ENCODE measurements at regions not wholly inside any gene's neighbourhood (a gene's known extent, or its start where the extent isn't known, plus 50 kb on each side); places are given as distances from the start of the nearest gene placed in this dataset.

DNA sequence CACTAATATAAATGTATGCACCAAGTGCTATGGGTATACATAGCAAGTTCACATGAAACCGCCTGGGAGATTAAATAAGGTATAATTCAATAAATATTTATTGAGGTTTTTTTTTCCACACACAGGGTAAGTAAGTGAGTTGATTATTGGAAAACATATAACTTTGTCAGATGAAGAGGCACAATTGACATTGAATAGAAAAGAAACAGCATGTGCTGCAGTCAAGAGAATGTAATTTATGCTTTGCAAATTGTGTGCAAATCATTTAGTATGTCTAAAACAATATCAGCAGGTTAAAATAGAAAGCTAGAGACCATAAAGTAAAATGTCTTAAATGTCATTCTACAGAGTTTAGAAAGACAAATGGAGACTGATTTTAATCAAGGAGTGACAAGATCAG, 560.0 kb downstream of the AMY1C start:
- TF ChIP-seq, protein P1, sequence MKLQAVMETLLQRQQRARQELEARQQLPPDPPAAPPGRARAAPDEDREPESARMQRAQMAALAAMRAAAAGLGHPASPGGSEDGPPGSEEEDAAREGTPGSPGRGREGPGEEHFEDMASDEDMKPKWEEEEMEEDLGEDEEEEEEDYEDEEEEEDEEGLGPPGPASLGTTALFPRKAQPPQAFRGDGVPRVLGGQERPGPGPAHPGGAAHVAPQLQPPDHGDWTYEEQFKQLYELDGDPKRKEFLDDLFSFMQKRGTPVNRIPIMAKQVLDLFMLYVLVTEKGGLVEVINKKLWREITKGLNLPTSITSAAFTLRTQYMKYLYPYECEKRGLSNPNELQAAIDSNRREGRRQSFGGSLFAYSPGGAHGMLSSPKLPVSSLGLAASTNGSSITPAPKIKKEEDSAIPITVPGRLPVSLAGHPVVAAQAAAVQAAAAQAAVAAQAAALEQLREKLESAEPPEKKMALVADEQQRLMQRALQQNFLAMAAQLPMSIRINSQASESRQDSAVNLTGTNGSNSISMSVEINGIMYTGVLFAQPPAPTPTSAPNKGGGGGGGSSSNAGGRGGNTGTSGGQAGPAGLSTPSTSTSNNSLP (IDR thresholded peaks at IDR 0.05; ENCODE audit: low read depth, low read length), result no peak
- TF ChIP-seq, protein P2, sequence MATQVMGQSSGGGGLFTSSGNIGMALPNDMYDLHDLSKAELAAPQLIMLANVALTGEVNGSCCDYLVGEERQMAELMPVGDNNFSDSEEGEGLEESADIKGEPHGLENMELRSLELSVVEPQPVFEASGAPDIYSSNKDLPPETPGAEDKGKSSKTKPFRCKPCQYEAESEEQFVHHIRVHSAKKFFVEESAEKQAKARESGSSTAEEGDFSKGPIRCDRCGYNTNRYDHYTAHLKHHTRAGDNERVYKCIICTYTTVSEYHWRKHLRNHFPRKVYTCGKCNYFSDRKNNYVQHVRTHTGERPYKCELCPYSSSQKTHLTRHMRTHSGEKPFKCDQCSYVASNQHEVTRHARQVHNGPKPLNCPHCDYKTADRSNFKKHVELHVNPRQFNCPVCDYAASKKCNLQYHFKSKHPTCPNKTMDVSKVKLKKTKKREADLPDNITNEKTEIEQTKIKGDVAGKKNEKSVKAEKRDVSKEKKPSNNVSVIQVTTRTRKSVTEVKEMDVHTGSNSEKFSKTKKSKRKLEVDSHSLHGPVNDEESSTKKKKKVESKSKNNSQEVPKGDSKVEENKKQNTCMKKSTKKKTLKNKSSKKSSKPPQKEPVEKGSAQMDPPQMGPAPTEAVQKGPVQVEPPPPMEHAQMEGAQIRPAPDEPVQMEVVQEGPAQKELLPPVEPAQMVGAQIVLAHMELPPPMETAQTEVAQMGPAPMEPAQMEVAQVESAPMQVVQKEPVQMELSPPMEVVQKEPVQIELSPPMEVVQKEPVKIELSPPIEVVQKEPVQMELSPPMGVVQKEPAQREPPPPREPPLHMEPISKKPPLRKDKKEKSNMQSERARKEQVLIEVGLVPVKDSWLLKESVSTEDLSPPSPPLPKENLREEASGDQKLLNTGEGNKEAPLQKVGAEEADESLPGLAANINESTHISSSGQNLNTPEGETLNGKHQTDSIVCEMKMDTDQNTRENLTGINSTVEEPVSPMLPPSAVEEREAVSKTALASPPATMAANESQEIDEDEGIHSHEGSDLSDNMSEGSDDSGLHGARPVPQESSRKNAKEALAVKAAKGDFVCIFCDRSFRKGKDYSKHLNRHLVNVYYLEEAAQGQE (IDR thresholded peaks at IDR 0.05; ENCODE audit: borderline replicate concordance in 1 of 2, low read depth in 1 of 2, low read length in 2 of 2), result no peak
- TF ChIP-seq YY1 (IDR thresholded peaks at IDR 0.05; ENCODE audit: insufficient read depth, insufficient replicate concordance, low read depth, low read length), result no peak
- no peak for TF ChIP-seq ZBTB7A (CRISPR knock-in tag; IDR thresholded peaks at IDR 0.05)
